Heart left ventricle (tissue), 13 donors: ENCODE measurements at regions not wholly inside any gene's neighbourhood (a gene's known extent, or its start where the extent isn't known, plus 50 kb on each side); places are given as distances from the start of the nearest gene placed in this dataset.

ENCODE experiments used
- CTCF ChIP-seq, 12 donors: fragments of 200-600 bp; sonication (generic) in 4 of 12; IDR thresholded peaks; one replicate each; pipeline versions ENCODE4 v1.5.0 to v1.8.0; 2018 to 2022; ENCODE audit warnings: antibody characterized with exemption in 12 of 12, mild to moderate bottlenecking in 5 of 12
- POLR2A ChIP-seq, 2 donors: fragments of 450-650 bp; IDR thresholded peaks; one replicate each; pipeline ENCODE4 v1.6.1; 2017; ENCODE audit warnings: antibody characterized with exemption in 2 of 2, mild to moderate bottlenecking in 2 of 2, moderate library complexity in 2 of 2
- donor health status: ischemic (EF 13 %, LVEDD 7.1; RV severe dilation, severe dysfunction).
- donor health status: DM: no; HTN: yes; CAD: no.
- donor health status: DM: no; HTN: no; CAD: no.
- donor health status: ischemic (EF 25% LVEDD 6.9; RV normal size, moderate dysfunction).
- donor health status: ischemic (EF 25% LVEDD 5.7; RV mildly dilated, moderate dysfunction).
- donor health status: ischemic (EF 35%, LVEDD 5.7; RV mildly dilated, moderate dysfunction).
- donor health status: nonischemic (EF 11% LVEDD 7.7; RV severe dilation, severe dysfunction).
- donor health status: DM: yes; HTN: yes; CAD: no.
- donor health status: PGD.
- donor health status: ischemic (EF 29% LVEDD 5.4; RV normal size, mild dysfunction).
- donor health status: nonischemic (EF 23%, LVEDD 6.1; RV moderate dilation, normal function).

GRCh38 chr1:47684964-47685762, 247.3 kb downstream of the FOXD2 start:
- TF ChIP-seq CTCF (IDR thresholded peaks at IDR 0.05) (no peak), POLR2A (IDR thresholded peaks at IDR 0.05) (no peak)
